ENCODE measurements at regions not wholly inside any gene's neighbourhood (a gene's known extent, or its start where the extent isn't known, plus 50 kb on each side); places are given as distances from the start of the nearest gene placed in this dataset.

GRCh38 chr3:23735535-23736326, 70.0 kb upstream of the UBE2E1 start:
- Histone ChIP-seq H3K4me3 (ENCODE audit: low read length) (no peak overlapping the region), H3K9ac (ENCODE audit: low read length) (no peak overlapping the region), H3K9me3 (ENCODE audit: control insufficient read depth, low read depth, low read length) (no peaks in the 10 kb centered on the region), H3K27ac (ENCODE audit: low read length) (no peak overlapping the region), H3K27me3 (ENCODE audit: control insufficient read depth, insufficient read depth, low read length) (peaks cover 3% of the 10 kb centered on the region), H3K4me1 (ENCODE audit: control insufficient read depth, low read depth, low read length) (peaks cover 31% of the 10 kb centered on the region), H3K36me3 (ENCODE audit: control insufficient read depth, low read depth, low read length) (no peaks in the 10 kb centered on the region)

- Histone ChIP-seq H3K4me3 (ENCODE audit: low read length) (no peak overlapping the region), H3K4me1 (ENCODE audit: control insufficient read depth, low read depth, low read length) (peaks cover 39% of the 10 kb centered on the region), H3K27ac (ENCODE audit: low read length) (no peak overlapping the region), H3K9ac (ENCODE audit: low read length) (no peak overlapping the region), H3K9me3 (ENCODE audit: control insufficient read depth, low read depth, low read length) (no peaks in the 10 kb centered on the region), H3K36me3 (ENCODE audit: control insufficient read depth, low read depth, low read length) (no peaks in the 10 kb centered on the region), H3K27me3 (ENCODE audit: control insufficient read depth, insufficient read depth, low read length) (peaks cover 35% of the 10 kb centered on the region)
Measured at GRCh38 chr3:23738944-23739343, 66.8 kb upstream of the UBE2E1 start.

DNA sequence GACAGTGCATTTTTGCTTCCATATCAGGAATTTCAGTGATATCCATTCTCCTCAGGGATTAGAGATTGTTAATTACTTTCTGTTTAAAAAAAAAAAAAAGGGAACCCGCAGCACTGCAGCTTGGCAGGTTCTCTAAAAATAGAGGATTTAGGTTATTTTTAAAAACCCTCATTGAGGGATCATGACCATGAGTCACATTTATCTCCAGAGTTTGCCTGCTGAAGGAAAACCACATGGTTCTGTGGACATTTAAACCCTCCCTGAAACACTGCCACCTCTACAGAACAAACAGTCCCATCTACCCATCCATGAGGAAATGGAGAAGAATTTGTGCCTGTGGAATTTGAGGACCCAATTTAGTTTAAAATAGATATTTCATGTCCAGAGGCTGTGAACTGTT, 66.2 kb upstream of the UBE2E1 start:
- Histone ChIP-seq H3K4me3 (ENCODE audit: low read length) (no peak overlapping the region), H3K9me3 (ENCODE audit: control insufficient read depth, low read depth, low read length) (no peaks in the 10 kb centered on the region), H3K9ac (ENCODE audit: low read length) (no peak overlapping the region), H3K4me1 (ENCODE audit: control insufficient read depth, low read depth, low read length) (peaks cover 44% of the 10 kb centered on the region), H3K27me3 (ENCODE audit: control insufficient read depth, insufficient read depth, low read length) (peaks cover 41% of the 10 kb centered on the region), H3K27ac (ENCODE audit: low read length) (no peak overlapping the region), H3K36me3 (ENCODE audit: control insufficient read depth, low read depth, low read length) (no peaks in the 10 kb centered on the region)

DNA sequence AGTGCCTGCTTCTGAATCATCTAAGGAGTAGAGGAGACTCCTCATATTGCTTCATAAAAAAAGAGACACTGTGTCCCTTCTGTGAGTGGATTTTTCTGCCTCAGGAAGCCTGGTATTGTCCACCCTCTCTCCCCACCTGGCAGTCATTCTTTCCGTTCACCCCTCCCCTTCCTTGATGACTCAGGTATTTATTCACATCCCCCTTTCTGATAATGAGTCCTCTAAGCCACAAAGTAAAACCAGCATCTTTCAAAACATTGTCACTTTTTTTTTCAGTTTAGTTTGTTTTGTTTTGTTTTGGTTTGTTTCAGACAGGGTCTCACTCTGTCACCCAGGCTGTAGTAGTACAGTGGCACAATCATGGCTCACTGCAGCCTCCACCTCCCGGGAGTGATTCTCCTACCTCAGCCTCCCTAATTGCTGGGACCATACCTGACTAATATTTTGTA, 65.2 kb upstream of the UBE2E1 start:
- H3K27me3 ChIP-seq (ENCODE audit: control insufficient read depth, insufficient read depth, low read length): peaks cover 51% of the 10 kb centered on the region
- H3K4me3 ChIP-seq (ENCODE audit: low read length): no peak overlapping the region
- peaks cover 43% of the 10 kb centered on the region for H3K4me1 ChIP-seq (ENCODE audit: control insufficient read depth, low read depth, low read length)
- H3K27ac ChIP-seq (ENCODE audit: low read length): no peak overlapping the region
- no peaks in the 10 kb centered on the region for H3K36me3 ChIP-seq (ENCODE audit: control insufficient read depth, low read depth, low read length)
- H3K9me3 ChIP-seq (ENCODE audit: control insufficient read depth, low read depth, low read length): no peaks in the 10 kb centered on the region
- H3K9ac ChIP-seq (ENCODE audit: low read length): no peak overlapping the region

DNA sequence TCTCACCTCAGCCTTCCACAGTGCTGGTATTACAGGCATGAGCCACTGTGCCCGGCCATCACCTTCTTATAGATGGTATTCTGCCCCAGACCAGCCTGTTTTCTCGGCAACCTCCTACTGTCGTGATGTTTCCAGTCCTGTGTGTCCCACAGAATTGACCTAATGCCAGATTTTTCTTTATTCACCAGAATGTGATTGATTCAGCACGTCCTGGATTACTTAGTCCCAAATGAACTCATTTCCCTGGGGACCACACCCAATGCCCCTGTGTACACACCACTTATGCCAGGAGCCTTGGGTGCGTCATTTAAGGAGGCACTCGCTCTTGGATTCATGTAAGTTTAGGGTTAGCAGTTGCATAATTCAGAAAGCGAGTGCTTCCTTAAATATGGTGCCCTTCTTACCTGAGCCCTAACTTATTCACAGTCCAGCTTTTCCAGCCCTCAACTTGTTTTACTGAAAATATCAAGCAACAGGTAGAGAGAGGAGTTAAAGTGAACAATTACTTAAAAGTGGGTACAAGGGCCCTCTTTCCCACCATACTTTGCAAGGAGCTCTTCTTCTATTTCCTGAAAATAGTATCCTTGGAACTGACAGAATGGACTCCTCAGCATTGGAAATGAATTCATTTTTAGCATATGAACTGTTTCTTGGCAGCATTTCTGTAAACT, 64.6 kb upstream of the UBE2E1 start:
- Histone ChIP-seq H3K27me3 (ENCODE audit: control insufficient read depth, insufficient read depth, low read length) (peaks cover 57% of the 10 kb centered on the region), H3K4me3 (ENCODE audit: low read length) (no peak overlapping the region), H3K9me3 (ENCODE audit: control insufficient read depth, low read depth, low read length) (no peaks in the 10 kb centered on the region), H3K4me1 (ENCODE audit: control insufficient read depth, low read depth, low read length) (peaks cover 37% of the 10 kb centered on the region), H3K9ac (ENCODE audit: low read length) (no peak overlapping the region), H3K36me3 (ENCODE audit: control insufficient read depth, low read depth, low read length) (no peaks in the 10 kb centered on the region), H3K27ac (ENCODE audit: low read length) (no peak overlapping the region)

GRCh38 chr3:23743141-23743784, 62.5 kb upstream of the UBE2E1 start:
- Histone ChIP-seq H3K9me3 (ENCODE audit: control insufficient read depth, low read depth, low read length) (no peaks in the 10 kb centered on the region), H3K36me3 (ENCODE audit: control insufficient read depth, low read depth, low read length) (no peaks in the 10 kb centered on the region), H3K27ac (ENCODE audit: low read length) (no peak overlapping the region), H3K27me3 (ENCODE audit: control insufficient read depth, insufficient read depth, low read length) (peaks cover 59% of the 10 kb centered on the region), H3K4me1 (ENCODE audit: control insufficient read depth, low read depth, low read length) (peaks cover 42% of the 10 kb centered on the region), H3K4me3 (ENCODE audit: low read length) (peak overlapping the region; percentile 45), H3K9ac (ENCODE audit: low read length) (no peak overlapping the region)

- Histone ChIP-seq H3K4me3 (ENCODE audit: low read length) (peak overlapping the region; percentile 42), H3K9me3 (ENCODE audit: control insufficient read depth, low read depth, low read length) (no peaks in the 10 kb centered on the region), H3K27ac (ENCODE audit: low read length) (no peak overlapping the region), H3K4me1 (ENCODE audit: control insufficient read depth, low read depth, low read length) (peaks cover 41% of the 10 kb centered on the region), H3K36me3 (ENCODE audit: control insufficient read depth, low read depth, low read length) (no peaks in the 10 kb centered on the region), H3K9ac (ENCODE audit: low read length) (no peak overlapping the region), H3K27me3 (ENCODE audit: control insufficient read depth, insufficient read depth, low read length) (peaks cover 49% of the 10 kb centered on the region)
Measured at GRCh38 chr3:23746441-23746840, 59.3 kb upstream of the UBE2E1 start.

GRCh38 chr3:23747841-23748240, 57.9 kb upstream of the UBE2E1 start:
- Histone ChIP-seq H3K4me3 (ENCODE audit: low read length) (no peak overlapping the region), H3K9ac (ENCODE audit: low read length) (no peak overlapping the region), H3K4me1 (ENCODE audit: control insufficient read depth, low read depth, low read length) (peaks cover 45% of the 10 kb centered on the region), H3K27me3 (ENCODE audit: control insufficient read depth, insufficient read depth, low read length) (peaks cover 35% of the 10 kb centered on the region), H3K9me3 (ENCODE audit: control insufficient read depth, low read depth, low read length) (no peaks in the 10 kb centered on the region), H3K36me3 (ENCODE audit: control insufficient read depth, low read depth, low read length) (no peaks in the 10 kb centered on the region), H3K27ac (ENCODE audit: low read length) (no peak overlapping the region)

DNA sequence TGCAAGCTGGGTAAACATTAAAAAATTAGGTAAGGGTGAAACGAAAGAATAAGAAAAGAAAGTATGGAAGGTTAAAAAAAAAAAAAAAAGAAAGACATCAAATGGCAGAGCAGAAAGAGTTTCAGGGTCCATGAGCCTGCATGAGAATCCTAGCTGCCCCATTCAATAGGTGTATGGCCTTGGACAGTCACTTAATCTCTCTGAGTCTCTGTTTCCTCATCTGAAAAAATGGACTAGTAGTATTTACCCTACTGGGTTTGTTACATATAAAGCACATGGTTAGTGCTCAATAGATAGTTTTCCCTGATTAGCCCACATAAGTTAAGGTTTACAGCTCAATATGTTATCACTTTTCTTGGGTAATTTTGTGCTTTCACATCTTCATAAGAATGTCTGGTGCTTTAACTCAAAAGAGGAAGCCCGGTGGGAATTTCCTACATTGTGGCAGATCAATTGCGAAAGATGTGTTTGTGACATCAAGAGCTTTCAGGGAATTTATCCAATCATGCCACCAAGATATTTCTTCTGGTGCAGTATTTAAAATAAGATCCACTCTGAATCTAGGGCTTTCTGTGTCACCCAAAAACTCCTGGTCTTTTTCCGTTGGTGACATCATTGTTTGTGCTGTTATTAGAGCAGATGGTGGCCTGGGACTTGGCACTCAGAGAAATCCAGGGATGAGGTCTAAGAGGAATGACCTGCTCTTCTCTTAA, 57.2 kb upstream of the UBE2E1 start:
- Histone ChIP-seq H3K36me3 (ENCODE audit: control insufficient read depth, low read depth, low read length) (no peaks in the 10 kb centered on the region), H3K27me3 (ENCODE audit: control insufficient read depth, insufficient read depth, low read length) (peaks cover 28% of the 10 kb centered on the region), H3K4me1 (ENCODE audit: control insufficient read depth, low read depth, low read length) (peaks cover 41% of the 10 kb centered on the region), H3K9me3 (ENCODE audit: control insufficient read depth, low read depth, low read length) (no peaks in the 10 kb centered on the region), H3K27ac (ENCODE audit: low read length) (no peak overlapping the region), H3K4me3 (ENCODE audit: low read length) (no peak overlapping the region), H3K9ac (ENCODE audit: low read length) (no peak overlapping the region)

DNA sequence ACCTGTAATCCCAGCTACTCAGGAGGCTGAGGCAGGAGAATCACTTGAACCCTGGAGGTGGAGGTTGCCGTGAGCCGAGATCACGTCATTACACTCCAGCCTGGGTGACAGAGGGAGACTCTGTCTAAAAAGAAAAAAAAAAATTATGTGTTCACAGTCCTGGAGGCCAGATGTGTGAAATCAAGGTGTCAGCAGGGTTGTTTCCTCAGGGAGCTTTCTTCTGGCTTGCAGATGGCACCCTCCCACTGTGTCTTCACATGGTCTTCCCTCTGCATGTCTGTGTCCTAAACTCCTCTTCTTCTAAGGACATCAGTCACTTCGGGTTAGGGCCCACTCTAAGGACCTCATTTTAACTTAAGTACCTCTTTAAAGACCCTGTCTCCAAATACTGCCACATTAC, 56.1 kb upstream of the UBE2E1 start:
- H3K27ac ChIP-seq (ENCODE audit: low read length): no peak overlapping the region
- no peaks in the 10 kb centered on the region for H3K9me3 ChIP-seq (ENCODE audit: control insufficient read depth, low read depth, low read length)
- H3K27me3 ChIP-seq (ENCODE audit: control insufficient read depth, insufficient read depth, low read length): peaks cover 18% of the 10 kb centered on the region
- no peak overlapping the region for H3K4me3 ChIP-seq (ENCODE audit: low read length)
- no peaks in the 10 kb centered on the region for H3K36me3 ChIP-seq (ENCODE audit: control insufficient read depth, low read depth, low read length)
- no peak overlapping the region for H3K9ac ChIP-seq (ENCODE audit: low read length)
- H3K4me1 ChIP-seq (ENCODE audit: control insufficient read depth, low read depth, low read length): peaks cover 31% of the 10 kb centered on the region

- peak overlapping the region; percentile 41 for H3K4me3 ChIP-seq (ENCODE audit: low read length)
- no peak overlapping the region for H3K9ac ChIP-seq (ENCODE audit: low read length)
- no peaks in the 10 kb centered on the region for H3K9me3 ChIP-seq (ENCODE audit: control insufficient read depth, low read depth, low read length)
- peaks cover 7% of the 10 kb centered on the region for H3K27me3 ChIP-seq (ENCODE audit: control insufficient read depth, insufficient read depth, low read length)
- peaks cover 28% of the 10 kb centered on the region for H3K4me1 ChIP-seq (ENCODE audit: control insufficient read depth, low read depth, low read length)
- H3K27ac ChIP-seq (ENCODE audit: low read length): no peak overlapping the region
- no peaks in the 10 kb centered on the region for H3K36me3 ChIP-seq (ENCODE audit: control insufficient read depth, low read depth, low read length)
Measured at GRCh38 chr3:23750573-23751210, 55.1 kb upstream of the UBE2E1 start.

All from iPS-18a (cell line).